GM21723 (cell line): ENCODE measurements at regions not wholly inside any gene's neighbourhood (a gene's known extent, or its start where the extent isn't known, plus 50 kb on each side); places are given as distances from the start of the nearest gene placed in this dataset.

Source experiments
- ATAC-seq: cut with Tn5 transposase; IDR thresholded peaks from one replicate; pipeline ENCODE4 v1.9.1; 2021; ENCODE audit warnings: mild to moderate bottlenecking, moderate library complexity; ENCODE audit not compliant: unreplicated experiment

DNA sequence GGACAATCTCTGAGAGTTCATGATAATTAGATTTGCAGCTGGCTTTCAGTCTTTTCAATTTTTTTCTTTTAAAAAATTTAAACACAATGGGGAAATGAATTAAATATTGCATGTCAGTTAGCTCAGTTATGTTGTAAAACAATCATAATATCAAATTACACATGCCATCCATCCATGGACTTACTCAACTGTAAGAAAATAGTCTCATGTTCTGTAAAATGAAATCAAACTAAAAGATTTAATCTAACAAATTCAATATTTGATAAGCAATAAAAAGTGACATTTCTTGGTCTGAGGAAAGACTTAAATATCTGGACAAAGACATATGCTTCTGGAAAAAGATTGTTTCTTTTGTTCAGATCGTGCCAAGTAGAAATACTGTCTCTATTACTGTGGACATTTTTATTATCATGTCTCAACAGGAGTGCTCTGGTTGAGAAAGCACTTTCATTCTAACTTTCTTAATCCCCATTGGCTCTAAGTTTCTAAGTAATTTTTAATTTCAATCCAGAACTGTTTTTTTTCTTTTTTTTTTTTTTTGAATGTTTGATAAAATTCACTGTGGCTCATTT, 179.2 kb upstream of the FAM3C start:
- ATAC-seq = no peak

DNA sequence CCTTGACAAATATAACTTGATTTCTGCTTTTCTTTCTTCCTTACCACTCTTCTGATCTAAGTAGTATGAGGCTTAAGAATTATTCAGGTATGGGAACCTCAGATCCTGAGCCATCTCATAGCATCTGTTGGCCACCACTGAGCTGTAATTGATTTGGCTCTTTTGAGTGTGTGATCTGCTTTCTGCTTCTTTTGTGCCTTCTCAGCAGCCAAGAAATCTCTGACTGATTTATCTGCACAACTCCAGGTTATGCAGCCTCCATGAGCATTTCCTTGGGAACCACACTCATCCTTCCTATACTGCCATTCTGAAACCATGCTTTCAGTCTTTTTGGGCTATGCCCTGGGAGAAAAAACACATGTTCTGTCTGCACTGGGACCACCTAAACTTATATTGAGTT, 178.0 kb upstream of the FAM3C start:
- ATAC-seq = no peak

DNA sequence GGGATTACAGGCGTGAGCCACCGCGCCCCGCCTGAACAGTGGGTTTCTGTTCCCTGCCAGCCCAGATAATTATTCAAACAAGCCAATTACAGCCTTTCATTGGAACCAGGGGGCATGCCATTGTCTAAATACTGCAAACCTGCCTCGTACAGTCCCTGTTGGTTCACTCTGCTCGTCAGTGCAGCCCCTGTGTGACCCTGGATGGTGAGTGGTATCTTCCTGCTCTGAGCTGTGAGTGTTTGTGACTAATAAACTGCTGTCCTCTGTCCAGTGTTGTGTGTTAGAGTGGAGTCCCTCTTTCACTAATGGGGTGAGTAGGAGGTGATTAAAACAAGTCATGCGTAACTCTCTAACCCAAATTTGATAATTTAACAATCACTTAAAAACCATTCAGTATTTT, 176.5 kb upstream of the FAM3C start:
- no peak for ATAC-seq

DNA sequence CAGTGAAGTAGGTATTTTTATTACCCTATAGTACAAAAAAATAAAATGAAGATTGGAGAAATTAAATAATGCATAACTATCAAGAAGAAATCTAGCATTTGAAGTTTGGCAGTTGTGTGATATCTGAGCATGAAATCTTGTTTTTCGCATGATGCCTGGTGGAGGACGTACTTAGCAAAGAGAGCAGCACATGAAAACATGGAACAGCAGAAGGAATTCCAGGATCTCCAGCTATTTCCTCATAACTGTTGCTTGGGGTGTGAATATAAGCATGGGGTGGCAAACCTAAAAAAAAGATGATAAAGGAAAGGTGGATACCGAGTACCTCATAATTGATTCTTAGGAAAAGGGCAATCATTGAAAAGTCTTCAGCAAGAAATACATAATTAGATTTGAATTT, 174.3 kb upstream of the FAM3C start:
- ATAC-seq = no peak

DNA sequence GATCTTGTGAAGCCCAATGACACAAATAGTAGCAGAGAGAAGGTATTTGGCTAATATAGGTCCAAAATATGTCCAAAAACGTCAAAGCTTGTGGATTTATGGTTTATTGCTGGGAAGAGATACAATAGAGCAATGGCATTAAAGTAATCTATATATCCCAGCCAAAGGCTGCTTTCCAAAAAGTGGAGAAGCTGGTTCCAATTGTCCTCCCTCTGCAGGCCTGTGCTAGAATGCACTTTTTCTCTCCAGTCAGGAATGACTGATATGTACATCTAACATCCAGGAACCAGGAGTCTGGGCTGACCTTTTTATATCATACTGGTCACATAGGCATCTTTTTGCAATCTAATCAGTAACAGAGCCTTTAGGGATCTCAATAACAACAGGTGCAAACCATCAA, 167.1 kb upstream of the FAM3C start:
- ATAC-seq = no peak

DNA sequence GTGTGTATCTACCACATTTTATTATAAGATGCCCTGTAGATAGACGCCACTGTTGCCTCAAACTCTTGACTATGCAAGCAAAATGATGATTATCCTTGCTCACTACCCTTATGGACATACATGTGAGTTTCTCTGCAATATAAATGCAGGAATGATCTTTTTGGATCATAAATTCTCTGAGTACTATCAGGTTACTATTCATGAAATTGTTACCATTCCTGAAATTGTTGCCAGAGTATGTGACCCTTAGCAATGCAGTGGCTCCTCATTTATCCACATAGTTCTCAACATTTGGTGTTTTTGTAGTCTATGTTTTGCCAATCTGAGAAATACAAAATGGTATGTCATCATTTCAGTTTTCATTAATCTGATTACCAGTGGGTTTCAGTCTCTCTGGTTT, 166.2 kb upstream of the FAM3C start:
- no peak for ATAC-seq

DNA sequence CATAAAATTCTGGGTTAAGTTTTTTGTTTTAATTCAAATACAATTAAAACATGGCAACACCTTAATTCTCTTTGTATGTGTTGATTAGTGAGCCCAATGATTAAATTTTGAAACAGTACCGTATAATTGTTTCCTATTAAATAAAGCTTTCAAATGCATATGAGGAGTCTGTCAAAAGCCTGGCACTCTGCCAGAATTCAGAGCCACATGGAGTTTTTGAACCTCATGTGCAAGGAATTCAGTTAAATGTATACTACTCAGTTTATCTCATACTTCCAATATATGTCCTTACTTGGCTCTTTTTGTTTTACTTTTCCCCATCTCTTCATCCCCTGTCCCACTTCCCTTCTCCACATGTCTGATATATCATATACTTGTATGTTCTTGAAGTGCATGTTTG, 165.6 kb upstream of the FAM3C start:
- no peak for ATAC-seq

DNA sequence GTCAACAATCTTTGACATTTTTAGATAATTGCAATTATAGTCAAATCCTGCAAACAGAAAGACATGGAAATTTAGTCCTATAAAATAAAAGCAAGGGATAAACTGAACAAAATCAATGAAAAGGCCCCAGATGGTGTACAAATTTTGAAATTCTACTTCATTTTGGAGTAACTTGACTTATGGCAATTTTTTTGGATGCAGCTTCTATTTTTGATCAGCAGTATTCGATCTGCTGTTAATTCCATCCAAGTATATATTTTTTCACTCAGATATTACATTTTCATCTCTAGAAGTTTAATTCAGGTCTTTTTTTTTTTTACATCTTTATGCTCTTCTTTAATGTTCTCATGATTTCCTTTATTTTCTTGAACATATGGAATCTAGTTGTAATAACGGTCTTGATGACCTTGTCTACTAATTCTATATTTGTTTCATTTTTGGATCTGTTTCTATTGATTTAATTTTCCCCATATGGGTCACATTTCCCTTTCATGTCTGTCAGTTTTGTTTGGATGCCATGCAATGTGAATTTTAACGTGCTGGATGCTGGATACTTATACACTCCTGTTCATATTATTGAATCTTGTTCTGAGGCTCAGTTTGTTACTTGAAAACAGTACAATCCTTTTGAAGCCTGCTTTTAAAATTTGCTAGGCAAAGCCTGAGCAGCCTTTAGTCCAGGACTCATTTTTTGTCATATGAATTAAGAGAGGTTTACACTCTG, 164.3 kb upstream of the FAM3C start:
- ATAC-seq = no peak

DNA sequence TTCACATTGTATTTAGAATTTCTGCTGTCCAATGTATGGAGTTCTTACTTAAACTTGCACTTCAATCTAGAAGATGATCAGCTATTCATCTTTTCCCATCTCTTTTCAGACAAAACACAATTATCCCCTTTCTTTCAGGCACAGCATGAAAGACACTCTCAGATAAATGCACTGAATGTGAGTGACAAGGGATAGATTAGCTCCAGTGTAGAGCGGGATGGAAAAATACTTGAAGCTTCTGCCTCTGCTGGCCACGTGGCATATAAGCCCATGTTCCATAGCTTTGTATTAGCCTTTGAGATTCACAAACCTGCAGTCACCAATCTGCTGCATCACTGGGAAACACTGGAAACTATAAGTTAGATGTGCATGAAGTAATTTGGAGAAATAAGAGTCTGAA, 162.2 kb upstream of the FAM3C start:
- no peak for ATAC-seq

DNA sequence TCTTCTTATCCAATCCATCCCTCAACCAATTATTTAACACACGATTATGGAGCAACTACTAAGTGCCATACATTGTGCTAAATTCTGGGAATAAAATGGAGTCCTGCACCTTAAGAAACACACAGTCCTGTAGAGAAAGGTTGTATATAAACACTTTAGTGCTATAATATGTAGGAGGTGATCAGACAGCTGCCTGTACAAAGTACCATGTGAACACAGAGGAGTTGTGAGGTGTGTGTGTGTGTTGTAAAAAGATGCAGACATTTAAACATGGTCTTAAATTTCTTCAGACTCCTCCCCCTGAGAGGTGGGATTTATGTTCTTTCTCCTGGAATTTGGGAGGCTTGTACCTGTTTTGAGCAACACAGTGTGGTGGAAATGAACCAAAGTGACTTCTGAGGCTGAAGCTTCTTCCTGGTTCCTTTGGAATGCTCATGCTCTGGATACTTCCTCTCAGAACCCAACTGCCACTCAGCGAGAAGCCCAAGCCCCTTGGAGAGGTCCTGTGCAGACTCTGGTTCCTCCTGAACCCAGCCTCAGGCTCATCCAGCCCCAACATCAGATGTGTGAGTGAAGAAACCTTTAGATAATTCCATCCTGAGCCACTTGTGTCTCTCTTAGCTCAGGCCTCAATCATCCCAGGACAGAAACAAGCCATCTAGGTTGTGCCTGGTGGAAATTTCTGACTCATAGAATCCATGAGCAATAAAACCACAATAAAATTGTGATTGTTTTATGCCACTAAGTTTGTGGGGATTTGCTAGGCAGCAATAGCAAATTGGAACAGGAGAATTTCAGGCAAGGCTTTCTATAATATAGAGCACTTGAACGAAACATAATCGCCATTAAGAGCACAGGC, 161.2 kb upstream of the FAM3C start:
- no peak for ATAC-seq

DNA sequence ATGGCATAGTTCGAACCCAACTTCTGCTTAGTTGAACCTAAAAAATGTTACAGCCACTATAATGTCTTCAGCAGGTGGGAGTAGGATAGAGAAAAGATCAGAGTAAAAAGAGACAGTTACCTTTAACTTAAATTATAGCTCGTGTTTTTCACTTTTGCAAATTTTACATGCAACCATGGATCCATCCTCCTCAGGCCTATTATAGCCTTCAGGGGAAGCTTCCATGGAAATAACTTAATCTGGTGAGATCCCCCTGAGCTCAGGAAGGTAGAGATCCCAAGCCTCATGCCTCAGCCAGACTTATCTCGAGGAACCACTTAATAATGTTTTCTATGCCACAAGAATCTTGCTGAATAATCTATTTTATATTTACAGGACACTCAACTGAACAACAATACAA, 159.4 kb upstream of the FAM3C start:
- ATAC-seq = no peak

DNA sequence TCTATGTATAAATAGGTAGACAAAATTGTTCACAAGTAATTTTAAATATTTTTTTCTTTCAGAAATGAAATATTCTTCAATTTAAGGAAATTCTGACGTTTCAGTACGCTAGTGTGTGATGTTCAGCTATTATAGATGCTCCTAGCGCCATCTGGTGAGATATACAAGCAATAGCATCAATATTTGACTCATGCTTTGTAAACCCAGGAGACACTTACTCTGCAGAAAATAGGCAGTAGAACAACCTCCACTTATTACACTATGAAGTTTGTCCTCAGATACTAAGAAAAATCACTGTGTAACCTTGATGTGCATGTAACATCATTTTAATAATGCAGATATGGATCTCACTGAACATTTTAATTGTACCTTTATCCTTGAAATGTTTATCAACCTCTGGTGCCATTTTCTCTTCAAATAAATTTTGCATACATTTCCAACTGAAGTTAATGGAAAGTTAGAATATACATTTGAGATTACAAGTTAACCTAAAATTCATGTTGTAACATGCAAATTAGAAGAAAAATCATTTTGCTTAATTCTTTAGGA, 151.5 kb upstream of the FAM3C start:
- ATAC-seq = peak; percentile 89

DNA sequence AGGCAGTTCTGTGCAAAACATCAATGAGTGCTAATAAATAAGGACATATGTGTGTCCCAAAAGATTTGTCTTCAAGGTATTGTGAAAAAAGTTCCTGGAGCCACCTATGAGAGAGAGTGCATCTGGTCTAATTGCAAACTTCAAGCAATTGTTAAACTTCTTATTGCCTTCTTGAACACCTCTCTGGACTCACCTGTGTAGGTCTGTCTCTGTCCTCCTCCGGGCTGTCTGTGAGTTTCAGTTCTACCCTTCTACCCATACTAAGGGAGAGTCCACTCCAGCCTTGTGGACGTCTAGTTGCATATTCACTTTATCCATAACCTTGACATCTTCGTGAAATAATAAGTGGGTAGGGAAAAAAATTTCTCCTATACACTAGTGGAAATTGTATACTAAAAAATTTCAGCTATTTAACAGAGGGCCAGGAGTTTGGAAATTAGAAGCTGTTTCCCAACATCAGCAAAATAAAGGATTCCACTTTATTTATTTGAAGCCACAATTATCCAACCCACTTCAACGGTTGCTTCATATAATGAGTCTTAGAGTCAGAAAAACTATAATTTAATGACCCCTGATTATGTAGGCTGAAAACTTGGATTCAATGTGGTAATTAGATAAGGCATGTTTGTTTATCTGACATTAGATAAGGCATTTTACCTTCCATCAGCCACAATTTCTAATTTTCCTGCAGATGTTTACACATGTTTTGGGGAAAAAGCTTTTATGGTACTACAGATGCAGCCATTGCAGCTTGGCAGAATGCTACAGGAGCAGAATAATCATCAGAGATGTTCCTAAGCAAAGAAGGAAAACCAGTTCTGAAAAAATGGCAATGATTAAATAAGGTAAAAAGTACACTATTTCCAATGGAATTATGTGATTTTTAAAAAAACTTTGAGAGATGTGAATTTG, 150.8 kb upstream of the FAM3C start:
- ATAC-seq = no peak

DNA sequence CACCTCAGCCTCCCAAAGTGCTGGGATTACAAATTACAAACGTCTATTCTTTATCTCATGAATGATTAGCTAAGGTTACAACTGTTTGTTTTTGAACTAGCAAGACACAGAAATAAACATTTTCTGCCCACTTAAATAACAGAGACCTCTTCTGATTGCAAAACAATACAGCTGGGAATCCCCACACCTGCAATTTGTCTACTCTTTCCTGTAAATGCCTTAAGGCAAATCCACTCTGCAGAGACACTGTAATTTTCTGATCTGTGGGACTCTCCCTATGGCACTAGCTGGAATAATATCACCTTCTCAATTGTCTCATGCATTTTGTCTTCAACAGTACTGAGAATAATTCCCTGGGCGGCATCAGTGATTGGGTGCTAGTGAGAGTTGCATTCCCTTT, 149.3 kb upstream of the FAM3C start:
- ATAC-seq = no peak

DNA sequence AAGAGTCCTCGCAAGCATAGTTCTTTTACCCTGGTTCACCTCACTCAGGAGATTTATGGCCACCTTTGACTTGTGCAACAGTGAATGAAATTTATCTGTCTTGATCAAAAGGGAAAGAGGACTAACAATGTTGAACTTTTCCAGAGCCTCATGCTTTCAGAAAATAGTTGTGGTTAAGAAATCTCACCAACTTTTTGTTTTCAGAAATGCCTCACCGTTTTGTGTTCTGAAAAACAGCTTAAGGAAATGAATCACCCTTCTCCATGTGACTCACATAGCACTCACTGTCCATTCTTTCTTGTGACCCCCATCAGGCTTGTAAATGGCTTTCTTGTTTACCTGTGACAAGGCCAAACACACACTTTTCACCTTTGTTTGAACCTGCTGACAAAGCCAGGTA, 148.6 kb upstream of the FAM3C start:
- peak; percentile 59 for ATAC-seq

DNA sequence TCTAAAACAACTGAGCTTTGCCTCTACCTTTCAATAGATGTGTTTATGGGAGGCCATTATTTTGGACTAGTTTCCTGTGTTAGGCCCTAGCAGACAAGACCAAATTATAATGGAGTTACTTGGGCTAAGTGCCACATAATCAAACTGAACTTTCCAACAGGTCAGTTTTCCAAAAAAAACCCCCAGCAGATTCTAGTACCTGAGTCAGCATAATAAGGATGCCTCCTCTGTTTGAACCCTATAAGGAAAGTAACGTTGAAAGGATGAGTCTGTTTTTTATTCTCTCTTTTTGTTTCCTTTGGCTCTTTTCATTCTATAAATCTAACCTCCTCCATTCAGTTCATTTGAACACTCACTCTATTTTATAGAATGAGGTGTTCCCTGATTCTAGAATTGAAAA, 148.1 kb upstream of the FAM3C start:
- no peak for ATAC-seq

DNA sequence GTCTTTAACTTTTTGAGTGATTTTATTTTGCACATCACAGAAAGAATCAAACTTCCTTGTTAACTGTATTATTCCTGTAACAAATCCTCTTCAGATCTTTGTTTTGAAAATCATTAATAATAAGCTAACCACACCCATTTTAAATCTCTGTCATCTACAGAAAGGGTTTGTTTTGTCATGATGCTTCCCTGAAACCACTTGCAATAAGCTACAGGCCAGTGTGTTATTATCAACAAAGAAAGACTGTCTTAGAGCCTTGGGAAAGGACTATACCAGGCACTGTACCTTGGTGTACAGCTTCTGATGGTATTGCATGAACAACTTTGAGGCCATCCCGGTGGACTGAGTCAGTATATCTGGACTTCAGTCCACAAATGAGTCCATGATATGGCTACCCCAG, 145.3 kb upstream of the FAM3C start:
- ATAC-seq = no peak

DNA sequence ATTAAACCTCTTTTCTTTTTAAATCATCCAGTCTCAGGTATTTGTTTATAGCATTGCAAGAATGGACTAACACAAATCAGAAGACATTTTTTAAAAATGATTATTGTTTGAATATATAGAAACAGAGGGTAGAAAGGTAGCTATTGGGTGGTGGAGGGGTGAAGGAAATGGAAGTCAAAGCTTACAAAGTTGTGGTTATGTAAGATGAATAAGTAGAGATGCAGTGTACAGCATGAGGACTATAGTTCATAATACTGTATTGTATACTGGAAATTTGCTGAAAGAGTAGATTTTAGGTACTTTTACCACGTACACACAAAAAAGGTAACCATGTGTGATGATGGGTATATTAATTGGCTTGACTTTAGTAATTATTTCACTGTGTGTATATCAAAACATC, 144.0 kb upstream of the FAM3C start:
- ATAC-seq = no peak

DNA sequence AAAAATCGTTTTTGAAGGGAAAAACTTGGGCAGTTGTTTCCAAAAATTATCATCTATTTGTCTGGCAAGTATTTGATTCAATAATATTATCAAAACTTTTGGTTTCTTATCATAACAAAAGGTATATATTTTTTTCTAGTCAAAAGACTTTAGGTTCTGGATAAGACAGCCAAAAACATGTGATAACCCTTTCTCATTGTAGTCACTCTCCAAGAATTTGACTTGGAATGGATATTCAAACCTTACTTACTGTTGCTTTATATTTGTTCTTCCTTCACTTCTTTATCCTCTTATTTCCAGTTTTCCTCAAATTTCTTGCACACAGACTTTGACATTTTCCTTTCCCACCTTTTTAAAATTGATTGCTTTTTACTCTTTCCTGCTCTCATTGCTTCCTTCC, 140.9 kb upstream of the FAM3C start:
- no peak for ATAC-seq

DNA sequence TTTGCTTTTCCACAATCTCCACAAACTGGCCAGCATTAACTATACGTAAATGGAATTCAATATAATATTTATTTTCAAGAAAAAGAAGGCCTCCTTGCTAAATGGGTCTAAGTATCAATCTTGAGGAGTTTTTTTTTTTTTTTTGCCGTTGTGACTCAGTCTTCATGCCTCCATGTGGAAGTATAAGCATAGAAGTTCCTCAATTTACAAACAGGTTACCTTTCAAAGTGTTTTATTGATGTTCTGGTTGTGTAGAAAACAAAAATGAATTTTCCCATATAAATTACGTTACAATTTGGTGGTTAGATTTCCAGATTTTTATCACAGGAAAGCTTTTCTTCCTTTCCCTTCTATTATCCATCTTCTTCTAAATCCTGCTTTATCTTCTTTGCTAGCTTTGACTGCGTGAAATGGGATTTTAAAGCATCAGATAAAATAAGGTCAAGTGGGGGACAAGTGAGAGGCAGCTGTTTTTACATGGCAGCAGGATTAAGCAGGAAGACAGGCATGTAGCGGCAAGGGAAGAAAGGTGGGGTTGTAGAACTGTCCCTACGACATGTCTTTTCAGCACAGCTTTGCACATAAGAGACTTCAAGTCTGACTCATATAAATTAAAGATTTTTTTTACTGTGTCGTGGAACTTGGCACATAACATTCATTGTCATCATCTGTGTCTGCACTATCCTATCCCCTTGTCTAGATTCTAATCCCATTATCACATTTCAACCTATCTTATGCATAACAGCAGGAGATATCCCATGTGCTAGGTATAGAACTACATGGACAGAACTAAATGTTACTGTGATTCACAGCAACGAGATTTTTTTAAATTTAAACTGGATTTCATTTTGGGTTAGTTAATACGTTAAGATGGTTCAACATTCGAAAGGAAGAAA, 135.3 kb upstream of the FAM3C start:
- ATAC-seq = no peak
